Activated B cell treated with CpG ODN at 0.5 μM for 24 hours (primary cell): ENCODE measurements at regions not wholly inside any gene's neighbourhood (a gene's known extent, or its start where the extent isn't known, plus 50 kb on each side); places are given as distances from the start of the nearest gene placed in this dataset.
"Not testable (repeated sequence)": the region's sequence is repeated elsewhere in the genome, so short reads cannot be mapped to it uniquely, and the experiment has no call there.

Experiments
- ATAC-seq: fragments of 200-7000 bp; cut with Tn5 transposase; one replicate; pipeline ENCODE4 v1.10.0; 2021; ENCODE audit warnings: low read depth, mild to moderate bottlenecking, moderate library complexity
- CTCF ChIA-PET: fragments of 350-600 bp; sonication (Branson Sonifier 250); formaldehyde crosslinking; loops from one replicate; lab custom pipeline; 2021; ENCODE audit warnings: antibody characterized with exemption; lab: Charles Lee
- POLR2A ChIA-PET: fragments of 350-600 bp; sonication (Branson Sonifier 250); formaldehyde crosslinking; loops from one replicate; lab custom pipeline; 2021; ENCODE audit warnings: antibody characterized with exemption; lab: Charles Lee
- DNase-seq: peaks from one replicate; pipeline ENCODE4 v3.0.0; 2022
- H3K27ac Mint-ChIP-seq: one replicate; pipeline ENCODE4 v1.8.0; 2020; ENCODE audit warnings: mixed read lengths
- H3K27me3 Mint-ChIP-seq: one replicate; pipeline ENCODE4 v1.8.0; 2021; ENCODE audit warnings: mixed read lengths
- H3K36me3 Mint-ChIP-seq: one replicate; pipeline ENCODE4 v1.8.0; 2021; ENCODE audit warnings: low read depth, mixed read lengths
- H3K4me1 Mint-ChIP-seq: one replicate; pipeline ENCODE4 v1.8.0; 2021; ENCODE audit warnings: mixed read lengths
- H3K4me3 Mint-ChIP-seq: one replicate; pipeline ENCODE4 v1.8.0; 2020; ENCODE audit warnings: mild to moderate bottlenecking, mixed read lengths
- H3K9me3 Mint-ChIP-seq: one replicate; pipeline ENCODE4 v1.8.0; 2020; ENCODE audit warnings: mixed read lengths
- intact Hi-C: fragments of 100-400 bp; cut with micrococcal nuclease; formaldehyde crosslinking; loops from one replicate; pipeline ENCODE4 v1.15.1; 2024
- TF ChIP-seq, protein P1 (sequence below): fragments of 200-600 bp; IDR thresholded peaks from one replicate; pipeline ENCODE4 v1.8.0; 2022; ENCODE audit warnings: antibody characterized with exemption, mild to moderate bottlenecking

- POLR2A ChIA-PET, result no interaction called here
- Mint-ChIP-seq H3K27ac (no peak overlapping the region), H3K4me1 (no peaks in the 10 kb centered on the region), H3K27me3 (no peaks in the 10 kb centered on the region), H3K9me3 (peaks cover 5% of the 10 kb centered on the region), H3K36me3 (no peaks in the 10 kb centered on the region), H3K4me3 (no peak overlapping the region)
- TF ChIP-seq, protein P1, sequence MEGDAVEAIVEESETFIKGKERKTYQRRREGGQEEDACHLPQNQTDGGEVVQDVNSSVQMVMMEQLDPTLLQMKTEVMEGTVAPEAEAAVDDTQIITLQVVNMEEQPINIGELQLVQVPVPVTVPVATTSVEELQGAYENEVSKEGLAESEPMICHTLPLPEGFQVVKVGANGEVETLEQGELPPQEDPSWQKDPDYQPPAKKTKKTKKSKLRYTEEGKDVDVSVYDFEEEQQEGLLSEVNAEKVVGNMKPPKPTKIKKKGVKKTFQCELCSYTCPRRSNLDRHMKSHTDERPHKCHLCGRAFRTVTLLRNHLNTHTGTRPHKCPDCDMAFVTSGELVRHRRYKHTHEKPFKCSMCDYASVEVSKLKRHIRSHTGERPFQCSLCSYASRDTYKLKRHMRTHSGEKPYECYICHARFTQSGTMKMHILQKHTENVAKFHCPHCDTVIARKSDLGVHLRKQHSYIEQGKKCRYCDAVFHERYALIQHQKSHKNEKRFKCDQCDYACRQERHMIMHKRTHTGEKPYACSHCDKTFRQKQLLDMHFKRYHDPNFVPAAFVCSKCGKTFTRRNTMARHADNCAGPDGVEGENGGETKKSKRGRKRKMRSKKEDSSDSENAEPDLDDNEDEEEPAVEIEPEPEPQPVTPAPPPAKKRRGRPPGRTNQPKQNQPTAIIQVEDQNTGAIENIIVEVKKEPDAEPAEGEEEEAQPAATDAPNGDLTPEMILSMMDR, result no peak
- intact Hi-C loops, result no loop called here
- CTCF ChIA-PET, result no interaction called here
- ATAC-seq (no peak), DNase-seq (no peak)
Observed at GRCh38 chr13:63840551-63841421, 2425.1 kb upstream of the PCDH20 start.

DNA sequence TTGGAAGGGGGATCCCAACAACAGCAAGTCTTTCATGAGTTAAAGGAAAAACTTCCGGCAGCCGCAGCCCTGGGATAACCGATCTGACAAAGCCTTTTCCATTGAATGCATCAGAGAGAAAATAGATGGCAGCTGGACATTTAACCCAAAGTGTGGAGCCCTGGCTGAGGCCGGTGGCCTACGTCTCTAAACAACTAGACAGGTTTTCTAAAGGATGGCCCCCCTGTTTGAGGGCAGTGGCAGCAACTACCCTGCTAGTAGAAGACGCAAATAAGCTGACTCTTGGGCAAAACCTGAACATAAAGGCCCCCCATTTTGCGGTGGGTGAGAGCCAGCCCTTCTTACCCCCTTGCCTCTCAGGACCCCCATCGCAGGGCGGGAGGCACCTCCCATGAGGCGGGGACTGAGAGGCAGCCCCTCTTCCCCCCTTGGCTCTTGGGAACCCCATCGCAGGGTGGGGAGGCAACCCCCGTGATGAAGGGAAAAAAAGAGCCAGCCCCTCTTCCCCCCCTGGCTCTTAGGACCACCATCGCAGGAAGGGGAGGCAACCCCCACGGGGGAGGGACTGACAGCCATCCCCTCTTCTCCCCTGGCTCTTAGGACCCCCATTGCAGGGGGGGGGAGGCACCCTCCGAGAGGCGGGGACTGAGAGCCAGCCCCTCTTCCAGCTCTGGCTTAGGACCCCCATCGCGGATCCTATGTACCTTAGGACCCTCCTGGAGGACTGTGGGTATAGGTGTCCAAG lies 2422.9 kb upstream of the PCDH20 start:
- DNase-seq (no peak), ATAC-seq (no peak)
- Mint-ChIP-seq H3K27ac (no peak overlapping the region), H3K4me1 (no peaks in the 10 kb centered on the region), H3K4me3 (no peak overlapping the region), H3K36me3 (no peaks in the 10 kb centered on the region), H3K27me3 (no peaks in the 10 kb centered on the region), H3K9me3 (peaks cover 2% of the 10 kb centered on the region)
- POLR2A ChIA-PET, result no interaction called here
- CTCF ChIA-PET, result no interaction called here
- TF ChIP-seq, protein P1, result no peak
- intact Hi-C loops, result no loop called here

- POLR2A ChIA-PET, H3K27me3 Mint-ChIP-seq, H3K27ac Mint-ChIP-seq, H3K4me3 Mint-ChIP-seq, DNase-seq, ATAC-seq, H3K9me3 Mint-ChIP-seq, intact Hi-C loops, H3K4me1 Mint-ChIP-seq, CTCF ChIA-PET, H3K36me3 Mint-ChIP-seq: not testable (repeated sequence)
Observed at GRCh38 chr13:63837701-63838100, 2422.1 kb upstream of the PCDH20 start.

DNA sequence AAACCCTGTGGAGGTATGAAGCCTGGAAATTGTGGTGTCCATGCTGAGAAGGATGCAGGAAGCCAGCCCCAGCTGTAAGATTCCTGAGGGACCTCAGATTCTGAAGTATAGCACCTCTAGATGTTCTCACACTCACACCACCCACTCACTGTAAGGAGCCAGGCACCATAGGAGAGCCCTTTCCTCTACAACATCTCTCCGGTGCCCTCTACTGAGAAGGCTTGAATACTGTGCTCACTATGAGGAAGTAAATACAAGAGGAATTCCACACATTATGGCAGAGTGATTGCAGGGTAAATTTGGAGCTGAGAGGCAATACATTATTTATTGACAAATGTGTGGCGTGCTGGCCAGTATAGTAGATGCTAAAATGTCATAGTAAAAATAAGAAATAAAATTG lies 2414.0 kb upstream of the PCDH20 start:
- H3K27ac Mint-ChIP-seq, H3K36me3 Mint-ChIP-seq, ATAC-seq, POLR2A ChIA-PET, intact Hi-C loops, H3K9me3 Mint-ChIP-seq, DNase-seq, H3K4me1 Mint-ChIP-seq, CTCF ChIA-PET, H3K4me3 Mint-ChIP-seq, H3K27me3 Mint-ChIP-seq: not testable (repeated sequence)

GRCh38 chr13:63821785-63822184 lies 2406.1 kb upstream of the PCDH20 start:
- ATAC-seq, H3K27me3 Mint-ChIP-seq, H3K4me1 Mint-ChIP-seq, POLR2A ChIA-PET, H3K27ac Mint-ChIP-seq, H3K36me3 Mint-ChIP-seq, CTCF ChIA-PET, intact Hi-C loops, H3K9me3 Mint-ChIP-seq, H3K4me3 Mint-ChIP-seq, DNase-seq: not testable (repeated sequence)

- ATAC-seq, H3K27me3 Mint-ChIP-seq, POLR2A ChIA-PET, H3K27ac Mint-ChIP-seq, H3K4me1 Mint-ChIP-seq, DNase-seq, H3K36me3 Mint-ChIP-seq, intact Hi-C loops, H3K4me3 Mint-ChIP-seq, H3K9me3 Mint-ChIP-seq, CTCF ChIA-PET: not testable (repeated sequence)
Observed at GRCh38 chr13:63811428-63812004, 2395.9 kb upstream of the PCDH20 start.

GRCh38 chr13:63791134-63791533 lies 2375.5 kb upstream of the PCDH20 start:
- intact Hi-C loops, H3K4me3 Mint-ChIP-seq, ATAC-seq, H3K27me3 Mint-ChIP-seq, H3K9me3 Mint-ChIP-seq, DNase-seq, H3K36me3 Mint-ChIP-seq, H3K27ac Mint-ChIP-seq, POLR2A ChIA-PET, CTCF ChIA-PET, H3K4me1 Mint-ChIP-seq: not testable (repeated sequence)
